ENCODE measurements at regions not wholly inside any gene's neighbourhood (a gene's known extent, or its start where the extent isn't known, plus 50 kb on each side); places are given as distances from the start of the nearest gene placed in this dataset.
"Not testable (repeated sequence)": the region's sequence is repeated elsewhere in the genome, so short reads cannot be mapped to it uniquely, and the experiment has no call there.

DNA sequence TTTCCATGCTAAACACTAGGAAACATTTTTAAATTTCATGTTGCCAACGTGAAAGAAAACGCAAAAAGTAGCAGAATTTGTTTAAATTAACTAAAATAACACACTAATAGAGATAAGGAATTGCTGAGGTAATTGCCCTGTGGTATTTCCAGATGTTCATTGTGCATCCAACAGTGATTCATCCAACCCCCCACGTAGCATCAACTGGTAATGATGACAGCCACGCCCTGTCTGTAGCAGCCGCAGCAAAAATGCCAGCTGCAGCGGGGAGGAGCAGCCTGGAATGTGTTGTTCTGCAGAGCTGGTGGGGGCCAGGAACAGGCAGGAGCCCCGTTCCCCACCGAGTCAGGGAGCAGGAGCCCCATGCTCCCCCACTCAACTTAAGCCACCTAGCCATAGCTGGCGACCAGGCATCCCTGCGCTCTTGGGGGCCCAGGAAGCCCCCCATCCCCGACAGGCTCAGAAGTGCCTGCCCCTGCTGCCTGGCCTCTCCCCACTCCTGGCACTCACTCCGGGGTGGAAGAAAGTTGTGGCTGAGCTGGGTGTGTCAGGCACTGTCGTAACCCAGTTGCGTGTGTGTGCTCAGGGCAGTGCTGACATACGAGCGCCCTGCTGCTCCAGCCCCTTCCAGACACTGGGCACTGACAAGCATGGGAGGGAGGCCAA lies 695.1 kb upstream of the ACVR2A start:
- H3K36me3 ChIP-seq (ENCODE audit: control insufficient read depth, insufficient read depth, low read length) = no peaks in the 10 kb centered on the region
- TF ChIP-seq CTCF (IDR thresholded peaks at IDR 0.05; ENCODE audit: insufficient read depth, low read length, severe bottlenecking) = no peak
- no peaks in the 10 kb centered on the region for H3K27me3 ChIP-seq (ENCODE audit: control insufficient read depth, insufficient read depth, low read length)
- FAIRE-seq (no peak), DNase-seq (ENCODE audit: low read depth) (no peak)
- no peak overlapping the region for H3K4me3 ChIP-seq (ENCODE audit: low read depth, low read length)

- Histone ChIP-seq H3K27me3 (ENCODE audit: control insufficient read depth, insufficient read depth, low read length) (no peaks in the 10 kb centered on the region), H3K36me3 (ENCODE audit: control insufficient read depth, insufficient read depth, low read length) (no peaks in the 10 kb centered on the region), H3K4me3 (ENCODE audit: low read depth, low read length) (no peak overlapping the region)
- TF ChIP-seq CTCF (IDR thresholded peaks at IDR 0.05; ENCODE audit: insufficient read depth, low read length, severe bottlenecking) = no peak
- FAIRE-seq = no peak
- DNase-seq (ENCODE audit: low read depth) = no peak
Observed at GRCh38 chr2:147147802-147148201, 697.0 kb upstream of the ACVR2A start.

GRCh38 chr2:147141930-147142329 lies 702.9 kb upstream of the ACVR2A start:
- FAIRE-seq (no peak), DNase-seq (ENCODE audit: low read depth) (no peak)
- no peaks in the 10 kb centered on the region for H3K27me3 ChIP-seq (ENCODE audit: control insufficient read depth, insufficient read depth, low read length)
- TF ChIP-seq CTCF (IDR thresholded peaks at IDR 0.05; ENCODE audit: insufficient read depth, low read length, severe bottlenecking) = no peak
- H3K36me3 ChIP-seq (ENCODE audit: control insufficient read depth, insufficient read depth, low read length) = no peaks in the 10 kb centered on the region
- H3K4me3 ChIP-seq (ENCODE audit: low read depth, low read length) = no peak overlapping the region

DNA sequence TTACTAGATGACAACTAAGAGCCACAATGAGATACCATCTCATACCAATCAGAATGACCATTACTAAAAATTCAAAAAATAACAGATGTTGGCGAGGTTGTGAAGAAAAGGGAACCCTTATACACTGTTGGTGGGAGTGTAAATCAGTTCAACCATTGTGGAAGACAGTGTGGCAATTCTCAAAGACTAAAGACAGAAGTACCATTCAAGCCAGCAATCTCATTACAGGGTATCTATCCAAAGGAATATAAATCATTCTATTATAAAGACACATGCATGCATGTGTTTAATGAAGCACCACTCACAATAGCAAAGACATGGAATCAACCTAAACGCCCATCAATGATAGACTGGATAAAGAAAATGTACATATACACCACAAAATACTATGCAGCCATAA lies 705.1 kb upstream of the ACVR2A start:
- H3K36me3 ChIP-seq (ENCODE audit: control insufficient read depth, insufficient read depth, low read length); FAIRE-seq; H3K27me3 ChIP-seq (ENCODE audit: control insufficient read depth, insufficient read depth, low read length); DNase-seq (ENCODE audit: low read depth); H3K4me3 ChIP-seq (ENCODE audit: low read depth, low read length): not testable (repeated sequence)

DNA sequence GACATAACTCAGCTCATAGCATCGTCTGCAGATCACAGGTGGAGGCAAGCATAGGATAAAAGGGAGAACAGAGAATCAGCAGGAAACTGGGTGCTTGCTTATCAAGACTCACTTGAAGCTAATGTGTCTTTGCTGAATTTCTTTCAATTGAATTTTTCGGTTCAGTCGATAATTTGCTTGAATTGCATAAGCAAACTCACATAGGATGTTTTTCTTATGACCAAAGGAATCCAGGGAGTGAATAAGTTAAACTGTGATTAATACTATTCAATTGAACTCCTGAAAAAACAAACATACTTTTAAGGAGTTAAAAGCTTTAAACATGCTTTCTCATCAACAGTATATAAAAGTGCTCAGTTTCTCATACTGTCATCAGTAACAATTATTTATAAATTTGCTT lies 707.1 kb upstream of the ACVR2A start:
- no peaks in the 10 kb centered on the region for H3K36me3 ChIP-seq (ENCODE audit: control insufficient read depth, insufficient read depth, low read length)
- no peak for FAIRE-seq
- H3K27me3 ChIP-seq (ENCODE audit: control insufficient read depth, insufficient read depth, low read length) = no peaks in the 10 kb centered on the region
- no peak overlapping the region for H3K4me3 ChIP-seq (ENCODE audit: low read depth, low read length)
- TF ChIP-seq CTCF (IDR thresholded peaks at IDR 0.05; ENCODE audit: insufficient read depth, low read length, severe bottlenecking) = no peak
- DNase-seq (ENCODE audit: low read depth) = no peak

DNA sequence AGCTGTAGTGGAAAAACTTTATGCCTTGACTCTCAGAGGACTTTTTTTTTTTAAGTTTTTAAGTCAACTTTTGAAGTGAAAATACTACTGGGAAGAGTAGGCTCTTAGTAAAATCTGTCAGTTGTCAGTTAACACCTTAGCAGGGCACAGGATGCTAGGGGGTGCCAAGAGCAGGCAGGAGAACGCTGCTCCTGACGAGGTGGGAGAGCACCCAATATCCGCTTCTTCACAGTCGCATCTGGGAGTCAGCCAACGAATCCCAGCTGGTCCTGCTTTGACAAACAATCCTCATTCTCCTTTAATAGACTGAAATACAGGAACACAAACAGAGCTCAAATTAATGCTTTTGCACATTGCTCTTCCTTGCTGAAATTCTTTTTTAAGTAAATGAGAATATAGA lies 709.5 kb upstream of the ACVR2A start:
- no peaks in the 10 kb centered on the region for H3K36me3 ChIP-seq (ENCODE audit: control insufficient read depth, insufficient read depth, low read length)
- no peak for DNase-seq (ENCODE audit: low read depth)
- no peak for FAIRE-seq
- no peaks in the 10 kb centered on the region for H3K27me3 ChIP-seq (ENCODE audit: control insufficient read depth, insufficient read depth, low read length)
- H3K4me3 ChIP-seq (ENCODE audit: low read depth, low read length) = no peak overlapping the region
- TF ChIP-seq CTCF (IDR thresholded peaks at IDR 0.05; ENCODE audit: insufficient read depth, low read length, severe bottlenecking) = no peak

Measured in bronchial epithelial cell (primary cell).